ENCODE measurements at regions not wholly inside any gene's neighbourhood (a gene's known extent, or its start where the extent isn't known, plus 50 kb on each side); places are given as distances from the start of the nearest gene placed in this dataset.

GRCh38 chr2:58965602-58966001 lies 724.5 kb upstream of the FANCL start:
- FAIRE-seq, result no peak
- no peak overlapping the region for H3K4me3 ChIP-seq (ENCODE audit: extremely low read depth in 1 of 4, insufficient read depth in 2 of 4, low read depth in 3 of 4, low read length in 4 of 4)
- 89% methylated on average over 2 of the region's 2 CpGs; no CpG with 5 or more reads in 1 of the 2 experiments for WGBS, 2 experiments (ENCODE audit: extremely low coverage in 1 of 2, insufficient coverage in 1 of 2, insufficient read length in 1 of 2, insufficient replicate concordance in 2 of 2, low coverage in 1 of 2, low lambda C conversion rate in 2 of 2, missing lambda C conversion rate in 1 of 2)
- TF ChIP-seq ZNF274 (IDR thresholded peaks at IDR 0.05; ENCODE audit: borderline replicate concordance, extremely low read depth, low read length) (no peak), CHD1 (IDR thresholded peaks at IDR 0.05; ENCODE audit: low read depth, low read length) (no peak), SP2 (IDR thresholded peaks at IDR 0.05; ENCODE audit: low read length) (no peak), USF2 (IDR thresholded peaks at IDR 0.05; ENCODE audit: low read length) (no peak), CBX5 (IDR thresholded peaks at IDR 0.05; ENCODE audit: low read depth, low read length) (no peak), EZH2 (IDR thresholded peaks at IDR 0.05; ENCODE audit: low read depth, low read length, severe bottlenecking) (no peak), ATF2 (IDR thresholded peaks at IDR 0.05; ENCODE audit: low read length) (no peak), TCF12 (IDR thresholded peaks at IDR 0.05; ENCODE audit: low read depth, low read length) (no peak), RNF2 (IDR thresholded peaks at IDR 0.05; ENCODE audit: borderline replicate concordance, low read depth, low read length, missing control alignments, poor library complexity, severe bottlenecking) (no peak), KDM5A (IDR thresholded peaks at IDR 0.05; ENCODE audit: low read length) (no peak), GABPA (IDR thresholded peaks at IDR 0.05; ENCODE audit: borderline replicate concordance, insufficient read depth, low read length) (no peak), MAX (IDR thresholded peaks at IDR 0.05) (no peak)

More at GRCh38 chr2:58965602-58966001, 724.5 kb upstream of the FANCL start:
- H2AK5ac ChIP-seq (ENCODE audit: low read depth, low read length), result no peak overlapping the region
- H3K4me2 ChIP-seq (ENCODE audit: insufficient read depth in 1 of 2, low read depth in 2 of 2, low read length in 2 of 2), result no peak overlapping the region
- no peak overlapping the region for H3K9ac ChIP-seq (replicated peaks in 1 of 4; ENCODE audit: extremely low read depth in 1 of 4, low read depth in 3 of 4, low read length in 3 of 4)
- no peaks in the 10 kb centered on the region for H4K20me1 ChIP-seq (replicated peaks in 1 of 2; ENCODE audit: control insufficient read depth in 1 of 2, insufficient read depth in 2 of 2, low read length in 2 of 2)
- H3K9me3 ChIP-seq (ENCODE audit: insufficient read depth in 2 of 2, low read depth in 1 of 2, low read length in 1 of 2), result no peaks in the 10 kb centered on the region
- H3K27ac ChIP-seq (ENCODE audit: low read depth, low read length), result no peak overlapping the region
- no peak overlapping the region for H2BK20ac ChIP-seq (ENCODE audit: low read length)
- H3K23ac ChIP-seq (ENCODE audit: insufficient read length), result no peak overlapping the region
- POLR2A ChIA-PET (ENCODE audit: partially characterized antibody), result no interaction called here
- no peaks in the 10 kb centered on the region for H3K79me2 ChIP-seq (ENCODE audit: control insufficient read depth in 1 of 2, insufficient read depth in 2 of 2, low read length in 2 of 2)
- CTCF ChIA-PET (ENCODE audit: partially characterized antibody), result interaction anchor here (1.4 kb wide), 1 partner anchor 11 kb away, joined by 3 read pairs; no protein-coding TSS in a partner anchor
- no peaks in the 10 kb centered on the region for H3K23me2 ChIP-seq (ENCODE audit: low read depth, low read length)
- H4K91ac ChIP-seq (replicated peaks; ENCODE audit: insufficient read length, low read length), result no peak overlapping the region
- no peaks in the 10 kb centered on the region for H3K4me1 ChIP-seq (replicated peaks in 1 of 4; ENCODE audit: control insufficient read depth in 3 of 4, insufficient read depth in 4 of 4, low read length in 3 of 4)
- no peak overlapping the region for H3K4ac ChIP-seq (replicated peaks; ENCODE audit: insufficient read length, low read depth, low read length)
- no peaks in the 10 kb centered on the region for H3K27me3 ChIP-seq (replicated peaks in 1 of 4; ENCODE audit: control insufficient read depth in 3 of 4, extremely low read depth in 1 of 4, insufficient read depth in 3 of 4, low read length in 3 of 4)
- H2AFZ ChIP-seq (ENCODE audit: low read length), result no peak overlapping the region
- no peak overlapping the region for H3K56ac ChIP-seq (replicated peaks; ENCODE audit: insufficient read length, low read depth, low read length)
- DNase-seq (ENCODE audit: low read depth in 1 of 2, low spot score in 2 of 2), result no peak
- no peak overlapping the region for H4K8ac ChIP-seq (ENCODE audit: extremely low read depth, insufficient read depth, low read length)
- no peak overlapping the region for H3K14ac ChIP-seq (ENCODE audit: insufficient read length)
- H2BK120ac ChIP-seq (replicated peaks; ENCODE audit: low read depth, low read length), result no peak overlapping the region
- no peaks in the 10 kb centered on the region for H3K36me3 ChIP-seq (ENCODE audit: control insufficient read depth in 2 of 4, insufficient read depth in 4 of 4, low read length in 3 of 4)
- H3K79me1 ChIP-seq (ENCODE audit: low read depth, low read length), result no peaks in the 10 kb centered on the region
- H4K5ac ChIP-seq (ENCODE audit: insufficient read length, low read depth, low read length), result no peak overlapping the region
- H2BK5ac ChIP-seq (ENCODE audit: low read depth, low read length), result no peak overlapping the region
- no peak overlapping the region for H2BK15ac ChIP-seq (ENCODE audit: low read length)
- H3K18ac ChIP-seq (ENCODE audit: extremely low read depth, low read length), result no peak overlapping the region
- no peak overlapping the region for H2BK12ac ChIP-seq (ENCODE audit: low read depth, low read length)
